ENCODE measurements at regions not wholly inside any gene's neighbourhood (a gene's known extent, or its start where the extent isn't known, plus 50 kb on each side); places are given as distances from the start of the nearest gene placed in this dataset.
"Not testable (repeated sequence)": the region's sequence is repeated elsewhere in the genome, so short reads cannot be mapped to it uniquely, and the experiment has no call there.

- Mint-ChIP-seq H3K4me3 (no peak overlapping the region), H3K36me3 (ENCODE audit: low read depth) (no peaks in the 10 kb centered on the region), H3K9me3 (peaks cover 18% of the 10 kb centered on the region)
These were observed 227.2 kb downstream of the TMEM26 start for GRCh38 chr10:61225939-61226338.

DNA sequence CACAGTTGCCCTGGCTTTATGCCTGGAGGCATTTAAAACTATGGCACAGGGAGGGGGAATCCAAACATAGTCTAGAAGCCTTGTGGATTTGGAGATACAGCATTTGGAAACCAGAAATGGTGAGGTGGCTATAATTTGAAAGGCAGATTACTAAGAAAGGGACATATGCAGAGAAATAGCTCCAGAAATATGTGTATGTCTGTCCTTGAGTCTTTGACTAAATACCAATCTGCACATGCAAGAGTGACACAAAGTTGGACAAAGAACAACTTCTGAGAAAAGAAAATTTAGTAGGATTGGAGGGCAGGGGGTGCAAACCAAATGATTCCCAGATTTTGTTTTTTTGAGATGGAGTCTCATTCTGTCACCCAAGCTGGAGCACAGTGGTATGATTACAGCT, 229.6 kb downstream of the TMEM26 start:
- Mint-ChIP-seq H3K4me1 (ENCODE audit: low read depth) (no peaks in the 10 kb centered on the region), H3K9me3 (peaks cover 18% of the 10 kb centered on the region), H3K4me3 (no peak overlapping the region), H3K27ac (no peak overlapping the region), H3K27me3 (ENCODE audit: low read depth) (no peaks in the 10 kb centered on the region), H3K36me3 (ENCODE audit: low read depth) (no peaks in the 10 kb centered on the region)
- no peak for DNase-seq (ENCODE audit: low spot score)

More at GRCh38 chr10:61225939-61226338, 227.2 kb downstream of the TMEM26 start:
- Mint-ChIP-seq H3K4me1 (ENCODE audit: low read depth) (no peaks in the 10 kb centered on the region), H3K27me3 (ENCODE audit: low read depth) (no peaks in the 10 kb centered on the region), H3K27ac (no peak overlapping the region)
- DNase-seq (ENCODE audit: low spot score) = no peak

- Mint-ChIP-seq H3K36me3 (ENCODE audit: low read depth) (no peaks in the 10 kb centered on the region), H3K4me3 (no peak overlapping the region), H3K27me3 (ENCODE audit: low read depth) (no peaks in the 10 kb centered on the region), H3K9me3 (peaks cover 3% of the 10 kb centered on the region), H3K27ac (no peak overlapping the region), H3K4me1 (ENCODE audit: low read depth) (no peaks in the 10 kb centered on the region)
- no peak for DNase-seq (ENCODE audit: low spot score)
These were observed 233.5 kb downstream of the TMEM26 start for GRCh38 chr10:61219696-61220095.

DNA sequence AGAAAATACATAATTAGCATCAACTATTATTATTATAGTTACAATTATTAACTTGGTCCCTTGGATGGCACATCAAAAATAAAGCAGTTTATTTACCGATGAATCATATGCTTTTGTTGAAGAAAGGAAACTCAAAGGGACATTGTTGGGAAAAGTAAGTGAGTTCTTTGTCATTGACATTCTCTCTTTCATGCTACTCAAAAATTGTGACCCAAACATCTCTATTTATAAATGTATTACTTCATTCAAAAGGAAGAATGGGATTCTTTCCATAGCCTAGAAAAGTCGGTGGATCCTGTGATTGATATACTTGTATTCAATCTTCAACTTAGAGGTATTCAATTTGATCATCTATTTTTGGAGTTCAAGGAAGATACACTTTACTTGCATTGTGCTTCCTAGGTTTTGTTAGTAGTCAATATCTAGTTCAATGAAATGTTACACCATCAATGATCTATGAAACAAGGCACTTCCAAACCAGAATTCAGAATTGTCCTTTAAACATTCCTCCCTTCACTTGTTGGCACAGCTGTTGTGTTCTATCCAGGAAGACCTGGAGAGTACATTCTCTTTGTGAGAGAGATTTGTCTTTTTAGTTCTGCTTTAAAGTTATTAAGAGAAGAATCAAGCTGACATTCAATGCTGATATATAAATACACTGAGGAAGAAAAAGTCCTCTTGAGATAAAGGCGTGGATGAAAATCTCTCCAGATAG, 235.2 kb downstream of the TMEM26 start:
- Mint-ChIP-seq H3K27me3 (ENCODE audit: low read depth) (no peaks in the 10 kb centered on the region), H3K4me1 (ENCODE audit: low read depth) (no peaks in the 10 kb centered on the region), H3K9me3 (no peaks in the 10 kb centered on the region), H3K36me3 (ENCODE audit: low read depth) (no peaks in the 10 kb centered on the region), H3K4me3 (no peak overlapping the region), H3K27ac (no peak overlapping the region)
- DNase-seq (ENCODE audit: low spot score) = no peak

DNA sequence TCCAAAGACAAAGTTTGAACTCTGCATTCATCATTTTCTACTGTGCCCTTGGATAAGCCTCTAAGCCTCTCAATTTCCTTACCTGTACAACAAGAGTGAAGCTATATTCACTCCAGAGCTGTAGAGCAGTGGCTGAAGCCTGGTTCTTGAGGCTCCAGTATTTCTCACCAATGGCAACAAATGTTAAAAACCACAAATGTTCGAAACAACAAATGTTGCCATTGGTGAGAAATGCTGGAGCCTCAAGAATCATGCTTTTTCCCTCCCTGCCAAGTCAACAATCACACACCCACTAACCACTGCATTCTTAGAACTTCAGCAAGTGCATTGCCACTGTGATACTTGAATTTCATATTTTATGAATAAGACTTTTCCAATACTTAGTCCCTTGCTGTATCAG, 237.9 kb downstream of the TMEM26 start:
- H3K27me3 Mint-ChIP-seq (ENCODE audit: low read depth) = no peaks in the 10 kb centered on the region
- no peaks in the 10 kb centered on the region for H3K4me1 Mint-ChIP-seq (ENCODE audit: low read depth)
- no peak for DNase-seq (ENCODE audit: low spot score)
- H3K36me3 Mint-ChIP-seq (ENCODE audit: low read depth) = no peaks in the 10 kb centered on the region
- no peaks in the 10 kb centered on the region for H3K9me3 Mint-ChIP-seq
- H3K27ac Mint-ChIP-seq = no peak overlapping the region
- H3K4me3 Mint-ChIP-seq = no peak overlapping the region

DNA sequence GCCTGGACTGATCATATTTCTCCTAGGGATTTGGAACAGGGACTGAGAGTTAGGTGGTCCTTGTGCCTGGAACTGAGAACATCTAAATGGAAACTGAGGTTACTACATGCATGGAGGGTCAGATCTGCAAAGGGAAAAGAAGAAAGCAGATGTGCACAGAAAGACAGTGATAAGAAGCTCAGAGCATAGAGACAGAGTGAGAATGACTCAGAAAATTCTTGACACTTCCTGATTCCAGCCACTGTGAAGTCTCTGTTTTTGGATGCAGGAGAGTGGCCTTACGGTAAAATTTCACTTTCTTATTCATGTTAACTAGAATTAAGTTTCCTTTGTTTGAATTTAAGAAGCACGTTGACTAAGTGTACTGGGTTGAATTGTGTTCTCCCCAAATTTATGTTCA, 241.7 kb downstream of the TMEM26 start:
- H3K36me3 Mint-ChIP-seq (ENCODE audit: low read depth) = no peaks in the 10 kb centered on the region
- no peak for DNase-seq (ENCODE audit: low spot score)
- H3K27me3 Mint-ChIP-seq (ENCODE audit: low read depth) = no peaks in the 10 kb centered on the region
- no peak overlapping the region for H3K27ac Mint-ChIP-seq
- H3K4me3 Mint-ChIP-seq = no peak overlapping the region
- H3K9me3 Mint-ChIP-seq = no peaks in the 10 kb centered on the region
- no peaks in the 10 kb centered on the region for H3K4me1 Mint-ChIP-seq (ENCODE audit: low read depth)

- no peak overlapping the region for H3K27ac Mint-ChIP-seq
- H3K4me1 Mint-ChIP-seq (ENCODE audit: low read depth) = no peaks in the 10 kb centered on the region
- H3K4me3 Mint-ChIP-seq = no peak overlapping the region
- no peaks in the 10 kb centered on the region for H3K9me3 Mint-ChIP-seq
- H3K27me3 Mint-ChIP-seq (ENCODE audit: low read depth) = no peaks in the 10 kb centered on the region
- no peaks in the 10 kb centered on the region for H3K36me3 Mint-ChIP-seq (ENCODE audit: low read depth)
- no peak for DNase-seq (ENCODE audit: low spot score)
These were observed 253.1 kb upstream of the RHOBTB1 start for GRCh38 chr10:61197057-61197456.

DNA sequence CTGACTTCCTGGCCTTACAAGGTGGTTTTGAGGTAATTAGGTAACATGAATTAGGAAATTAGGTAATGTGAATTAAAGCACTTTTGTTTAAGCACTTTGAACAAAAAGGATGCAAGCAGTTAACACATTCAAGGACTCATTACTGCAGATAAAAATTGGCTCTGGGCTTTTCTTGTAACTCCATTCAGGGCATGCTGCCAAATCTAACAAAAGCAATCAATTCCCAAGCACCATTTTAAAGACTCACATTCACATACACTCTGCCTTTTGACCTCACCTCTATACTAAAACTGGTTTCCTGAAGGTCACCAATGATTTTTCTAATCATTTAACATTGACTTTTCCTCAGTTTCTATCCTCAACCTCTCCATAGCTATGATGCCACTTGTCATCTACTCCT, 251.2 kb upstream of the RHOBTB1 start:
- no peaks in the 10 kb centered on the region for H3K4me1 Mint-ChIP-seq (ENCODE audit: low read depth)
- no peak overlapping the region for H3K4me3 Mint-ChIP-seq
- H3K27me3 Mint-ChIP-seq (ENCODE audit: low read depth) = no peaks in the 10 kb centered on the region
- no peaks in the 10 kb centered on the region for H3K36me3 Mint-ChIP-seq (ENCODE audit: low read depth)
- DNase-seq (ENCODE audit: low spot score) = no peak
- no peaks in the 10 kb centered on the region for H3K9me3 Mint-ChIP-seq
- no peak overlapping the region for H3K27ac Mint-ChIP-seq

DNA sequence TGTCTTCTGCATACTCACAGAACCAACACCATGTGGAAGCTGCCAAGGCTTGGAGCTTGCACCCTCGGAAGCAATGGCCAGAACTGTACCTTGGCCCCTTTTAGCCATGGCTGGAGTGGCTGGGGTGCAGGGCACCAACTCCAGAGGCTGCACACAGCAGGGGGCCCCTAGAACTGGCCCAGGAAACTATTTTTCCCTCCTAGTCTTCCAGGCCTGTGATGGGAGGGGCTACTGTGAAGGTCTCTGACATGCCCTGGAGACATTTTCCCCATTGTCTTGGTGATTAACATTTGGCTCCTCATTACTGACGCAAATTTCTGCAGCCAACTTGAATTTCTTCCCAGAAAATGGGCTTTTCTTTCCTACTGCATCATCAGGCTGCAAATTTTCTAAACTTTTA, 248.6 kb upstream of the RHOBTB1 start:
- not testable (repeated sequence) for DNase-seq (ENCODE audit: low spot score); H3K4me3 Mint-ChIP-seq; H3K4me1 Mint-ChIP-seq (ENCODE audit: low read depth); H3K27me3 Mint-ChIP-seq (ENCODE audit: low read depth); H3K36me3 Mint-ChIP-seq (ENCODE audit: low read depth); H3K9me3 Mint-ChIP-seq; H3K27ac Mint-ChIP-seq

DNA sequence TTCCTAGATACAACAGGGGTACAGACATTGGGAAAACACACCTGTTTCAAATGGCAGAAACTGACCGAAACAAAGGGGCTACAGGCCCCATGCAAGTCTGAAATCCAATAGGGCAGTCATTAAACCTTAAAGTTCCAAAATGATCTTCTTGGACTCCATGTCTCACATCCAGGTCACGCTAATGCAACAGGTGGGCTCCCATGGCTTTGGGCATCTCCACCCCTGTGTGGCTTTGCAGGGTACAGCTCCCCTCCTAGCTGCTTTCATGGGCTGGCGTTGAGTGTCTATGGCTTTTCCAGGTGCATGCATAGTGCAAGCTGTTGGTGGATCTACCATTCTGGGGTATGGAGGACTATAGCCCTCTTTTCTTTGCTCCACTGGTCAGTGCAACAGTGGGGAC, 248.1 kb upstream of the RHOBTB1 start:
- Mint-ChIP-seq H3K9me3 (no peaks in the 10 kb centered on the region), H3K36me3 (ENCODE audit: low read depth) (no peaks in the 10 kb centered on the region), H3K4me3 (no peak overlapping the region), H3K27me3 (ENCODE audit: low read depth) (no peaks in the 10 kb centered on the region), H3K27ac (no peak overlapping the region), H3K4me1 (ENCODE audit: low read depth) (no peaks in the 10 kb centered on the region)
- DNase-seq (ENCODE audit: low spot score) = no peak

- H3K27ac Mint-ChIP-seq = no peak overlapping the region
These were observed 245.9 kb upstream of the RHOBTB1 start for GRCh38 chr10:61189912-61190311.

GRCh38 chr10:61188691-61189090, 244.7 kb upstream of the RHOBTB1 start:
- DNase-seq (ENCODE audit: low spot score) = no peak
- H3K4me1 Mint-ChIP-seq (ENCODE audit: low read depth) = no peaks in the 10 kb centered on the region
- no peak overlapping the region for H3K4me3 Mint-ChIP-seq
- no peak overlapping the region for H3K27ac Mint-ChIP-seq
- H3K9me3 Mint-ChIP-seq = no peaks in the 10 kb centered on the region
- no peaks in the 10 kb centered on the region for H3K27me3 Mint-ChIP-seq (ENCODE audit: low read depth)
- H3K36me3 Mint-ChIP-seq (ENCODE audit: low read depth) = no peaks in the 10 kb centered on the region

More at GRCh38 chr10:61189912-61190311, 245.9 kb upstream of the RHOBTB1 start:
- Mint-ChIP-seq H3K4me3 (no peak overlapping the region), H3K4me1 (ENCODE audit: low read depth) (no peaks in the 10 kb centered on the region), H3K27me3 (ENCODE audit: low read depth) (no peaks in the 10 kb centered on the region), H3K9me3 (no peaks in the 10 kb centered on the region), H3K36me3 (ENCODE audit: low read depth) (no peaks in the 10 kb centered on the region)
- no peak for DNase-seq (ENCODE audit: low spot score)

GRCh38 chr10:61188101-61188500, 244.1 kb upstream of the RHOBTB1 start:
- no peaks in the 10 kb centered on the region for H3K27me3 Mint-ChIP-seq (ENCODE audit: low read depth)
- no peak overlapping the region for H3K27ac Mint-ChIP-seq
- DNase-seq (ENCODE audit: low spot score) = no peak
- no peaks in the 10 kb centered on the region for H3K9me3 Mint-ChIP-seq
- H3K36me3 Mint-ChIP-seq (ENCODE audit: low read depth) = no peaks in the 10 kb centered on the region
- no peak overlapping the region for H3K4me3 Mint-ChIP-seq
- no peaks in the 10 kb centered on the region for H3K4me1 Mint-ChIP-seq (ENCODE audit: low read depth)

DNA sequence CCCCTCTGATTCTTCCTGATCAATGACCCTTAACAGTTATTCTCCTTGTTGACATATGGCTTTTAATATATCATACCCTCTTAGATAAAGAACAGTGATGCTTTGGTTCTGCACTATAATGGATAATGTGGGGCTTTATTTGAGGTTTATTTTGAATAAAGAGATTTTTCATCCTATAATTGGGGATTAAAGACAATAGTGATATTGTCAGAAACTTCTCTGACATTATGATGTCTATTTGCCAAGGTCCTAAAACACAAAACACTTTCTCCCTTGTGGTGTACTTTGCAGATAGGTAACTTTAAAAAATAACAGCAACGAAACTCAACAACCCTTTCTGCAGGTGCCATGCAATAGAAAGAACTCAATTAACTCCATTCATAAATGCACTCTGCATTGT, 243.6 kb upstream of the RHOBTB1 start:
- H3K4me1 Mint-ChIP-seq (ENCODE audit: low read depth) = no peaks in the 10 kb centered on the region
- H3K36me3 Mint-ChIP-seq (ENCODE audit: low read depth) = no peaks in the 10 kb centered on the region
- H3K4me3 Mint-ChIP-seq = no peak overlapping the region
- no peak overlapping the region for H3K27ac Mint-ChIP-seq
- H3K9me3 Mint-ChIP-seq = no peaks in the 10 kb centered on the region
- H3K27me3 Mint-ChIP-seq (ENCODE audit: low read depth) = no peaks in the 10 kb centered on the region
- DNase-seq (ENCODE audit: low spot score) = no peak

DNA sequence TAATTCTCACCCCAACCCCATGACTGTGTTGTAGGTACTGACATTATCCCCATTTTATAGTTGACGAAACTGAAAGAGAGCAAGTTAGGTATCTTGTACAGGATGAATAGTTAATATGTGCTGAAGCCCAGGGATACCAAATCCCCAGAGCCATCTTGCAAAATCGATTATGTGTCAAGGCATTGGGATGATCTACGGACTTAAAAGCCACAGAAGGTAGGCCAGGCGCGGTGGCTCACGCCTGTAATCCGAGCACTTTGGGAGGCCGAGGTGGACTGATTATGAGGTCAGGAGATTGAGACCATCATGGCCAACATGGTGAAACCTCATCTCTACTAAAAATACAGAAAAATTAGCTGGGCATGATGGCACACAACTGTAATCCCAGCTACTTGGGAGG, 242.4 kb upstream of the RHOBTB1 start:
- Mint-ChIP-seq H3K4me1 (ENCODE audit: low read depth) (no peaks in the 10 kb centered on the region), H3K9me3 (no peaks in the 10 kb centered on the region), H3K27ac (no peak overlapping the region), H3K27me3 (ENCODE audit: low read depth) (no peaks in the 10 kb centered on the region), H3K4me3 (no peak overlapping the region), H3K36me3 (ENCODE audit: low read depth) (no peaks in the 10 kb centered on the region)
- no peak for DNase-seq (ENCODE audit: low spot score)

Data from T-helper 2 cell treated with Interferon-gamma antibody and Interleukin-4, amounts not matched to agents 5 μg/mL and 100 μg/mL, for 36 hours (primary cell).